Breast epithelium (tissue), 3 donors: ENCODE measurements at regions not wholly inside any gene's neighbourhood (a gene's known extent, or its start where the extent isn't known, plus 50 kb on each side); places are given as distances from the start of the nearest gene placed in this dataset.

Source experiments
- POLR2A ChIP-seq: fragments of 450-650 bp; IDR thresholded peaks from one replicate; pipeline ENCODE4 v1.6.1; 2016; ENCODE audit warnings: antibody characterized with exemption, mild to moderate bottlenecking, moderate library complexity
- POLR2AphosphoS5 ChIP-seq, 3 donors: sonication (generic); formaldehyde crosslinking; IDR thresholded peaks; one replicate each; pipeline ENCODE4 v1.6.1; 2017; ENCODE audit warnings: antibody characterized with exemption in 3 of 3
- TF ChIP-seq, protein P1 (sequence below), 3 donors: fragments of 450-650 bp; IDR thresholded peaks; one replicate each; pipeline ENCODE4 v1.5.1; 2016 to 2017; ENCODE audit warnings: antibody characterized with exemption in 3 of 3, mild to moderate bottlenecking in 3 of 3, moderate library complexity in 3 of 3

DNA sequence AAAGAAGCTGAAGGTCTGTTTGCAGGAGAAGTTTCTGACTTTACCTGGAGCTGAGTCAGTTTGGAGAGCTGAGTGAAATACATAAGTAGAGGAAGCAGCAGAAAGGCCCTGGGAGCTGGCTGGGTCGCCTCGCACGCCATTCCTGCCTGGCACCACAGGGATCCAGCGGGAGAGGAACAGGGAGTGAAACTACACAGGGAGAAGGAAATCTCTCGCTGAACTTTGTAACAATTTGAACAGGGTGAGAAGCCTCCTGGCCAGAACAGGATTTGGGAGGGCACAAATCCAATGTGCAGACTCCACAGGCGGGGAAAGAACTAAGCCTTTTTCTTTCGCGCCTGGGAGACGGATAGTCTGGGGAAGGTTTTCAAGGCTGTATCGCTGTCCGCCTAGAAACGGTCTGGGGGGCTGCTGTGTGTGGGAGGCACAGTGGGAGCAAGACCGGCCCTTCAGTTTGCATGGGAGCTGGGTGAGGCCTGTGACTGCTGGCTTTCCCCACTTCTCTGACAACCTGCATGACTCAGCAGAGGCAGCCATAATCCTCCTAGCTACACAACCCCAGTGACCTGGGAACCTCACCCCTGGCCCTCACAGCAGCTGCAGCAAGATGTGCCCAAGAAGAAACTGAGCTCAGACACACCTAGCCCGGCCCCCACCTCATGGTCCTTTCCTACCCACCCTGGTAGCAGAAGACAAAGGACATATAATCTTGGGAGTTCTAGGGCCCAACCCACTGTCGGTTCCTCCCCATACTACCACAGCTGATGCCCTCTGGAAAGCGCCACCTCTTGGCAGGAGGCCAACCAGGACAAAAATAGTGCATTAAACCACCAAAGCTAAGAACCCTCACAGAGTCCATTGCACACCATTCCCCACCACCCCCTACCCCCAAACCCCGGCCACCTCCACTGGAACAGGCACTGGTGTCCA, 778.6 kb downstream of the KCNJ2 start:
- TF ChIP-seq, protein P1, sequence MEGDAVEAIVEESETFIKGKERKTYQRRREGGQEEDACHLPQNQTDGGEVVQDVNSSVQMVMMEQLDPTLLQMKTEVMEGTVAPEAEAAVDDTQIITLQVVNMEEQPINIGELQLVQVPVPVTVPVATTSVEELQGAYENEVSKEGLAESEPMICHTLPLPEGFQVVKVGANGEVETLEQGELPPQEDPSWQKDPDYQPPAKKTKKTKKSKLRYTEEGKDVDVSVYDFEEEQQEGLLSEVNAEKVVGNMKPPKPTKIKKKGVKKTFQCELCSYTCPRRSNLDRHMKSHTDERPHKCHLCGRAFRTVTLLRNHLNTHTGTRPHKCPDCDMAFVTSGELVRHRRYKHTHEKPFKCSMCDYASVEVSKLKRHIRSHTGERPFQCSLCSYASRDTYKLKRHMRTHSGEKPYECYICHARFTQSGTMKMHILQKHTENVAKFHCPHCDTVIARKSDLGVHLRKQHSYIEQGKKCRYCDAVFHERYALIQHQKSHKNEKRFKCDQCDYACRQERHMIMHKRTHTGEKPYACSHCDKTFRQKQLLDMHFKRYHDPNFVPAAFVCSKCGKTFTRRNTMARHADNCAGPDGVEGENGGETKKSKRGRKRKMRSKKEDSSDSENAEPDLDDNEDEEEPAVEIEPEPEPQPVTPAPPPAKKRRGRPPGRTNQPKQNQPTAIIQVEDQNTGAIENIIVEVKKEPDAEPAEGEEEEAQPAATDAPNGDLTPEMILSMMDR (IDR thresholded peaks at IDR 0.05), result no peak
- no peak for TF ChIP-seq POLR2AphosphoS5 (IDR thresholded peaks at IDR 0.05)
- no peak for TF ChIP-seq POLR2A
